ENCODE measurements at regions not wholly inside any gene's neighbourhood (a gene's known extent, or its start where the extent isn't known, plus 50 kb on each side); places are given as distances from the start of the nearest gene placed in this dataset.

DNA sequence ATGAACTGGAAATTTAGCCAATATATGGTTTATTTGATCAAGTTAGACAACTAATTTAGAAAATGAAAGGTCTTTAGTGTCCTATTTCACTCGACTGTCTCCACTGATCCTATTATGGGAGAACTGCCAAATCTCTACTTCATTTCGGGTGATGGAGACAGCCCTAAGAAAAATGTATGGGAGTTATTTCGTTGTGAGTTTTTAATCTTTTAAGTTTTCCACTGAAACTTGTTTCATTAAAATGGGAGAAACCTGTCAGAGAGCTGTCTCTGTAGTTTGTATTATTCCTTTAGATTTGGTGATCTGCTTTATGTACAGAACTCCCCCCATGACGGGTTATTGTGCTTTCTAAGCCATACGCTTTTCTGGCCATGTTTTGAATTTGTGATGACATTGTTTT, 899.7 kb downstream of the ADGRL2 start:
- no peak overlapping the region for H3K4me3 Mint-ChIP-seq
- TF ChIP-seq, protein P1, sequence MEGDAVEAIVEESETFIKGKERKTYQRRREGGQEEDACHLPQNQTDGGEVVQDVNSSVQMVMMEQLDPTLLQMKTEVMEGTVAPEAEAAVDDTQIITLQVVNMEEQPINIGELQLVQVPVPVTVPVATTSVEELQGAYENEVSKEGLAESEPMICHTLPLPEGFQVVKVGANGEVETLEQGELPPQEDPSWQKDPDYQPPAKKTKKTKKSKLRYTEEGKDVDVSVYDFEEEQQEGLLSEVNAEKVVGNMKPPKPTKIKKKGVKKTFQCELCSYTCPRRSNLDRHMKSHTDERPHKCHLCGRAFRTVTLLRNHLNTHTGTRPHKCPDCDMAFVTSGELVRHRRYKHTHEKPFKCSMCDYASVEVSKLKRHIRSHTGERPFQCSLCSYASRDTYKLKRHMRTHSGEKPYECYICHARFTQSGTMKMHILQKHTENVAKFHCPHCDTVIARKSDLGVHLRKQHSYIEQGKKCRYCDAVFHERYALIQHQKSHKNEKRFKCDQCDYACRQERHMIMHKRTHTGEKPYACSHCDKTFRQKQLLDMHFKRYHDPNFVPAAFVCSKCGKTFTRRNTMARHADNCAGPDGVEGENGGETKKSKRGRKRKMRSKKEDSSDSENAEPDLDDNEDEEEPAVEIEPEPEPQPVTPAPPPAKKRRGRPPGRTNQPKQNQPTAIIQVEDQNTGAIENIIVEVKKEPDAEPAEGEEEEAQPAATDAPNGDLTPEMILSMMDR (conservative IDR thresholded peaks at IDR 0.05), result no peak
- no peaks in the 10 kb centered on the region for H3K4me1 Mint-ChIP-seq
- no peak for DNase-seq (ENCODE audit: low read depth, low spot score)
- H3K27me3 Mint-ChIP-seq (ENCODE audit: low read depth), result no peaks in the 10 kb centered on the region
- no peaks in the 10 kb centered on the region for H3K36me3 Mint-ChIP-seq (ENCODE audit: low read depth)
- no peak overlapping the region for H3K27ac Mint-ChIP-seq (ENCODE audit: unreplicated experiment)
- peaks cover 4% of the 10 kb centered on the region for H3K9me3 Mint-ChIP-seq

DNA sequence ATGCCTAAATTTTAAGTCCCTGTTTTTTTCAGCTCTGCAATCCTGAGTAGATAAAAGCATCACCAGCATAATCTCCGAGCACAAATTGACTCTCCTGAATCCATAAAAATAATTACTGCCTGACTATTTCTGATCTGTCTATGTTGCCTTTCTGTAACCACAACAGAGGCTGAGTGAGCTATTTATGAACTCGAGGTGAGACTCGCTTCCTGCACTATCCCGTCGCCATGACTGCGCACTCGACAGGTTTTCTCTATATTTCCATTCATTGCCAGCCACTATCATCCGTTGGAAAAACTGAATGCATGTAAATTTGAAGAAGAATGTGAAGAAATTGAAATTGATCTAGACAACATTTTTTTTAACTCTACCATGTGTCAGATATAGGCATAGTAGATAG, 897.2 kb downstream of the ADGRL2 start:
- no peaks in the 10 kb centered on the region for H3K4me1 Mint-ChIP-seq
- TF ChIP-seq, protein P1 (conservative IDR thresholded peaks at IDR 0.05), result no peak
- no peaks in the 10 kb centered on the region for H3K36me3 Mint-ChIP-seq (ENCODE audit: low read depth)
- H3K27ac Mint-ChIP-seq (ENCODE audit: unreplicated experiment), result no peak overlapping the region
- DNase-seq (ENCODE audit: low read depth, low spot score), result no peak
- H3K4me3 Mint-ChIP-seq, result no peak overlapping the region
- H3K27me3 Mint-ChIP-seq (ENCODE audit: low read depth), result no peaks in the 10 kb centered on the region
- H3K9me3 Mint-ChIP-seq, result peaks cover 4% of the 10 kb centered on the region

DNA sequence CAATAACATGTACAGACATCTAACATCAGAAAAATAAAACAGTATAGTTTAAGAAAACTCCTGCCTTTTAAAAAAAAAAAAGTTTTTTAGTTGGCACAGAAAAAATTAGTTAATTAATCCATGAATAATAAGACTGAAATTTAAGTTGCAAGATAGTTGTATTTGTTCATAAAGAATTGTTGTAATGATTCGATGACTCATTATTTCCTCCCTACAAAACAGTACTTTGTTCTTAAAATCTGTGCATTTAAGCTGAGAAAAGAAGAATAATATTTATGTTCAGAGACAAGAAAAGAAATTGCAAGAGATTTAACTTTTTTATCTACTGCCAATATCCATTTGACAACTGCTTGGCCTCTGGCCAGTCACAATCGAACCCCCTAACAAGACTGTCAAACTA, 894.7 kb downstream of the ADGRL2 start:
- Mint-ChIP-seq H3K4me1 (no peaks in the 10 kb centered on the region), H3K27me3 (ENCODE audit: low read depth) (no peaks in the 10 kb centered on the region), H3K9me3 (peaks cover 4% of the 10 kb centered on the region), H3K27ac (ENCODE audit: unreplicated experiment) (no peak overlapping the region), H3K4me3 (no peak overlapping the region), H3K36me3 (ENCODE audit: low read depth) (no peaks in the 10 kb centered on the region)
- TF ChIP-seq, protein P1 (conservative IDR thresholded peaks at IDR 0.05), result no peak
- DNase-seq (ENCODE audit: low read depth, low spot score), result no peak

DNA sequence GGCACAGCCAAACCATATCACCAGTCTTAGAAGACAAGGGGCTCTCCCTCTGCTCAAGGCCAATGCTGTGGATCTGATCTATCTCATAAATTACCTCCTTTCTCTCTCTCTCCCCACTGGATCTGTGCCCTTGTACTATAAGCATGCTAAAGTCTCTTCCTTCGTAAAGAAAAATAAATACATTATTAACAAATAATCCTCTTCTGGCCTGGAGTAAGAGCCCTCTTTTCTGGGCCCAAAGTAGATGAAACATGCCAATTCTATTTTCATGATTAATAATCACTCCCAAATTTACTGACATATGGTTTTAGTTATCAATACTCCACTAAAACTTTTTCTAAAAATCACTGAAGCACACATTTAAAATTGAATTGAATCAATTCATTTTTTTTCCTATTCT, 889.7 kb downstream of the ADGRL2 start:
- TF ChIP-seq, protein P1 (conservative IDR thresholded peaks at IDR 0.05), result no peak
- Mint-ChIP-seq H3K27me3 (ENCODE audit: low read depth) (no peaks in the 10 kb centered on the region), H3K27ac (ENCODE audit: unreplicated experiment) (no peak overlapping the region), H3K36me3 (ENCODE audit: low read depth) (peaks cover 9% of the 10 kb centered on the region), H3K4me1 (no peaks in the 10 kb centered on the region), H3K4me3 (no peak overlapping the region), H3K9me3 (peaks cover 19% of the 10 kb centered on the region)
- no peak for DNase-seq (ENCODE audit: low read depth, low spot score)

DNA sequence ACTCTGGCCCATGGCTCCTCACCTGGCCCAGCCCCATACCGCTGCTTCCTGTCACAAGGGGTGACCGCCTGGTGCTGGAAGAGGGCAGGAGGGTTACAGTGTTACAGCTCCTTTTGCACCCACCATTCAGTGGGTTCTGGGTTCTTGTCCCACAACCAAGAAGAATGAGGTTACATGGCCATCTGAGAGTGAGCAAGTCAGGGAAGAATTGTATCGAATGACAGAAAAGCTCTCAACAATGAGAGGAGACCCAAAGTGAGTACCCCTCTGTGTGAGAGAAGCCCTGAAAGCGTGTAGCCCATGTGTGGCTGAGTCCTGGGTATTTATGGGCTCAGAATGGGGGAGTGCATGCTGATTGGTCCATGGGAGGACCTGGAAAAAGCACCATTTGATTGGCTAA, 888.5 kb downstream of the ADGRL2 start:
- peaks cover 9% of the 10 kb centered on the region for H3K36me3 Mint-ChIP-seq (ENCODE audit: low read depth)
- peaks cover 19% of the 10 kb centered on the region for H3K9me3 Mint-ChIP-seq
- no peak overlapping the region for H3K27ac Mint-ChIP-seq (ENCODE audit: unreplicated experiment)
- TF ChIP-seq, protein P1 (conservative IDR thresholded peaks at IDR 0.05), result no peak
- no peak for DNase-seq (ENCODE audit: low read depth, low spot score)
- no peaks in the 10 kb centered on the region for H3K4me1 Mint-ChIP-seq
- H3K4me3 Mint-ChIP-seq, result no peak overlapping the region
- H3K27me3 Mint-ChIP-seq (ENCODE audit: low read depth), result no peaks in the 10 kb centered on the region

DNA sequence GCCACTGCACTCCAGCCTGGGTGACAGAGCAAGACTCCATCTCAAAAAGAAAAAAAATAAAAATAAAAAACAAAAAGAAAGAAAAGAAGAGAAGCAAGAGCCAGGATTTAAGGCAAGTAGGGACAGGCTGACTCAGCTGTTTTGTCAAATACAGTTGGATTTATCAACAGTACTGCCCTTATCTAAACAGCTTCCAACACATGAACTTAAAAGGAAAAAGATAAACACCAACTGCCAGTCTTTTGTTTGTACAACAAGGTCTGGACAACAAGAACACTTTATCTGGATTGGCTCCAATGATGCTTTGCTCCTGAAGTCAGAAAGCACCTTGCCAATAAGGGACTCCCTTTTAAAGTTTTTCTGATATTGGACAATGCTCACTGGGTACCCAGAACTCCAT, 886.0 kb downstream of the ADGRL2 start:
- no peak for DNase-seq (ENCODE audit: low read depth, low spot score)
- peaks cover 9% of the 10 kb centered on the region for H3K36me3 Mint-ChIP-seq (ENCODE audit: low read depth)
- no peaks in the 10 kb centered on the region for H3K4me1 Mint-ChIP-seq
- H3K4me3 Mint-ChIP-seq, result no peak overlapping the region
- no peaks in the 10 kb centered on the region for H3K27me3 Mint-ChIP-seq (ENCODE audit: low read depth)
- H3K27ac Mint-ChIP-seq (ENCODE audit: unreplicated experiment), result no peak overlapping the region
- H3K9me3 Mint-ChIP-seq, result peaks cover 25% of the 10 kb centered on the region
- TF ChIP-seq, protein P1 (conservative IDR thresholded peaks at IDR 0.05), result no peak
